GM21576 (cell line): ENCODE measurements at regions not wholly inside any gene's neighbourhood (a gene's known extent, or its start where the extent isn't known, plus 50 kb on each side); places are given as distances from the start of the nearest gene placed in this dataset.
"Not testable (repeated sequence)": the region's sequence is repeated elsewhere in the genome, so short reads cannot be mapped to it uniquely, and the experiment has no call there.

Experiments
- ATAC-seq: cut with Tn5 transposase; IDR thresholded peaks from one replicate; pipeline ENCODE4 v1.9.1; 2021; ENCODE audit warnings: mild to moderate bottlenecking, moderate library complexity; ENCODE audit not compliant: unreplicated experiment

GRCh38 chr7:69184339-69184738 lies 413.9 kb upstream of the AUTS2 start:
- no peak for ATAC-seq

DNA sequence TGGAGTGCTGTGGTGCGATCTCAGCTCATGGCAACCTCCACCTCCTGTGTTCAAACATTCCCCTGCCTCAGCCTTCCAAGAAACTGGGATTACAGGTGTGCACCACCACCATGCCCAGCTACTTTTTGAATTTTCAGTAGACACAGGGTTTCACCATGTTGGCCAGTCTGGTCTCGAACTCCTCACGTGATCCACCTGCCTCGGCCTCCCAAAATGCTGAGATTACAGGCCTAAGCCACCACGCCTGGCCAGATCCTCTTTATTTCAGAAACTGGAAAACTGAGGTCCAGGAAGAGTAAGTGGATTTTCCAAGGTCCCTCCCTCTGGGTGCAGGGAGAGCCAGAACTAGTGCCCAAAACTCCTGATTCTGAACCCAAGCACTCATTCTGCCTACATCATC lies 413.1 kb upstream of the AUTS2 start:
- ATAC-seq, result no peak

- no peak for ATAC-seq
Observed at GRCh38 chr7:69186974-69187373, 411.3 kb upstream of the AUTS2 start.

- no peak for ATAC-seq
Observed at GRCh38 chr7:69187824-69188333, 410.4 kb upstream of the AUTS2 start.

DNA sequence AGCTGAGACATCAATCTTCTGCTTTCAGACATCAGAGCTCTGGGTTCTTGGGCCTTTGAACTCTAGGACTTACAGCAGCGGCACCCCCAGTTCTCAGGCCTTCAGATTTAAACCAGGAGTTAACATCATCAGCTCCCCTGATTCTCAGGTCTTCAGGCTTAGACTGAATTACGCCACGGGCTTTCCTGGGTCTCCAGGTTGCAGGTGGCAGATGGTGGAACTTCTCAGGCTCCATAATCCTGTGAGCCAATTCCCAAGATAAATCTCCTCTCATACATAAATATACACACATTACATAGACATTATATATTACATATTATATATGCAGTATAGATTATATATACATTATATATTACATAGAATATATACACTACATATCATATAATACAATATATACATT lies 408.9 kb upstream of the AUTS2 start:
- no peak for ATAC-seq

- no peak for ATAC-seq
Observed at GRCh38 chr7:69190025-69190424, 408.2 kb upstream of the AUTS2 start.

- no peak for ATAC-seq
Observed at GRCh38 chr7:69190763-69191162, 407.5 kb upstream of the AUTS2 start.

DNA sequence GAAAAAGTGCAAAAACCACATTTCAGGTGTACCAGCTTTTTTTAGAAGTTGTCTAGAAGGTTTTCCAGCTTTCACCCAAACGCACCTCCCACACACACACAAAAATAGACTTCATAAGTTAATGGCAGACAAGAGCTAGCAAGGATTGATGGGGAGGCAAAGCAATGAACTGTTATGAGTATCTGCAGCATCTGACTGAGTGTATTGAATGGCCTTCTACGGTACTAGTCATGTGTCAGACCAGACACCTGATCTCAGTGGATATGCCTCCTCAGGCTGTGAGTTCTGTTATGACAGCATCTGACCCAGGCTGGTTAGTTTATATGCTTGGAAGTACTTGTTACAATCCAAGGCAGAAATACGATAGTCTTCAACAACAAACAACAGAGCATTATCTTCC lies 406.1 kb upstream of the AUTS2 start:
- no peak for ATAC-seq

DNA sequence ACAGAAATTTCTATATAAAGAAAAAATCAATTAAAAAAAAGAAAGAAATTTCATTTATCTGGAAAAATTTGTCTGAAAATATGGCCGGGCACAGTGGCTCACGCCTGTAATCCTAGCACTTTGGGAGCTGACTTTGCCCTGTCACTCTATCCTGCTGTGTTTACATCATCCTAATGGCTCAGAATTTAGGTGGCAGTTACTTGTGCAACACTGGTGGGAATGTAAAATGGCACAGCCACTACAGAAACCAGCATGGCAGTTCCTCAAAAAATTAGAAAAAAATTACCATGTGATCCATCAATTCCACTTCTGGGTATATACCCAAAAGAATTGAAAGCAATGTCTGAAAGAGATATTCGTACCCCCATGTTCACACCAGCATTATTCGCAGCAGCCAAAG lies 405.2 kb upstream of the AUTS2 start:
- ATAC-seq, result no peak

- ATAC-seq, result no peak
Observed at GRCh38 chr7:69196593-69196992, 401.7 kb upstream of the AUTS2 start.

GRCh38 chr7:69198250-69198649 lies 400.0 kb upstream of the AUTS2 start:
- ATAC-seq, result no peak

DNA sequence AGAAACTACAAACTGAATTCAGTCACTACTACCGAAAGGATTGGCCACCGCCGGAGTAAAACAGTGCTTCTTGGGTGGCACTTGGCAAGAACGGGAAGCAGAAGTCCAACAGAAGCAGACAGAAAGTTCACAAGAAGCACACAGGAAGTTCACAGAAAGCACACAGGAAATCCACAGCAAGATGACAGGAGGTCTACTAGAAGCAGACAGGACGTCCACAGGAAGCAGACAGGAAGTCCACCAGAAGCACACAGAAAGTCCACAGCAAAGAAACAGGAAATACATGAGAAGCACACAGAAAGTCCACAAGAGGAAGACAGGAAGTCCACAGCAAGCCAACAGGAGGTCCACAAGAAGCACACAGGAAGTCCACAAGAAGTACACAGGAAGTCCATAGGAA lies 399.2 kb upstream of the AUTS2 start:
- no peak for ATAC-seq

DNA sequence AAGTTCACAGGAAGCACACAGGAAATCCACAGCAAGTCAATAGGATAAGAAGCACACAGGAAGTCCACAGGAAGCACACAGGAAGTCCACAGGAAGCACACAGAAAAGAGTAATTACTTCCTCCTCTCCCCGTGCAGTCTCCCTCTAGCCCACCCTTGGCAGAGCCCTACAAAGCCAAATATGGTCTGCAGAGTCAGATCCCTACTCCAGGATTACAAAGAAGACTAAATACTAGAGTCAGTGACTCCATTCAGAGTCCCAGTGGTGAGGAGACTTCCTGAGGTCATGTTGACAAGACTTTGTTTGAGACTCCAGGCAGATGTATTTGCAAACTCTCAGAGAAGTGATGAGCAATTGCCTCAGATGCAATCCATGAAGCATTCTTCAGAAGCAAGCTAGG lies 398.6 kb upstream of the AUTS2 start:
- no peak for ATAC-seq

DNA sequence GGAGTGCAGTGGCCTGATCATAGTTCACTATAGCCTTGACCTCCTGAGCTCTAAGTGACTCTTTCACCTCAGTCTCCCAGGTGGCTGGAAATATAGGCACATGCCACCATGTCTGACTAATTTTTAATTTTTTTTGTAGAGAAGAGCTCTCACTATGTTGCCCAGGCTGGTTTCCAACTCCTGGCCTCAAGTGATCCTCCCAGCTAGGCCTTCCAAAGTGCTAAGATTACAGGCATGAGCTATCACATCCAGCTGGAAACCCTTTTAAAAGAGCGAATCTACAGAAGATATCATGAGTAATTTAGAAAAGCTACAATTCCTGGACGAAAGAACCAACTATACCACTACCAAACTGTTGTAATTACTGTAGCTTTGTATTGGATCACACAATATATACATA lies 394.4 kb upstream of the AUTS2 start:
- no peak for ATAC-seq

GRCh38 chr7:69204943-69205342 lies 393.3 kb upstream of the AUTS2 start:
- ATAC-seq, result no peak

GRCh38 chr7:69205581-69205980 lies 392.7 kb upstream of the AUTS2 start:
- no peak for ATAC-seq

- ATAC-seq, result no peak
Observed at GRCh38 chr7:69208276-69208675, 390.0 kb upstream of the AUTS2 start.

GRCh38 chr7:69208848-69209247 lies 389.4 kb upstream of the AUTS2 start:
- ATAC-seq, result peak; percentile 93

GRCh38 chr7:69211336-69211735 lies 386.9 kb upstream of the AUTS2 start:
- no peak for ATAC-seq

DNA sequence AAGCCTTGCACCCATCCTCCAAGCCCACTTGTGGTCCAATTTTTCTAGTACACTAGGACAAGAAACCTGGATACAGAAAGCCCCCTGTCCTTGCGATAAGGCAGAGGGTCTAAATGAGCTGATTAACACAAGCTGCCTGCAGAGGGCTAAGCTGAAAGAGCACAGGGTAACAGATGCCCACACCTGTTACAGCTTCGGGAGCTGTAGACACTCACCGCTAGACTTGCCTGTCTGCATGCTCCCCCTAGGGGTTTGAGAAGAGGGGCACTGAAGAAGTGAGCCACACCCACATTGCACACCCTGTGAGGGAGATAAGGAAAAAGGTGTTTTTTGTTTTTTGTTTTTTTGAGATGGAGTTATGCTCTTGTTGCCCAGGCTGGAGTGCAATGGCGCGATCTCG lies 386.5 kb upstream of the AUTS2 start:
- no peak for ATAC-seq

- ATAC-seq, result no peak
Observed at GRCh38 chr7:69213878-69214277, 384.4 kb upstream of the AUTS2 start.

DNA sequence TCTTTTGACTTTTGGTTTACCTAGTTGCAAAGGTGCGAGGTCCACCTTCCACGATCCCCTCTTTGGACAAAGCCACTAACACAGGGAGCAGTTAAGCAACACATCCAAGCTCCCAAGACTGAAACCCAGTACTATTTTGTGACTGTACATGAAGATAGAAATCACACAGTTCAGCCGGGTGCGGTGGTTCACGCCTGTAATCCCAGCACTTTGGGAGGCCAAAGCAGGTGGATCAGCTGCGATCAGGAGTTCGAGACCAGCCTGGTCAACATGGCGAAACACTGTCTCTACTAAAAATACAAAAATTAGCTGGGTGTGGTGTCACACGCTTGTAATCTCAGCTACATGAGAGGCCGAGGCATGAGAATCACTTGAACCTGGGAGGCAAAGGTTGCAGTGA lies 382.8 kb upstream of the AUTS2 start:
- ATAC-seq, result not testable (repeated sequence)

DNA sequence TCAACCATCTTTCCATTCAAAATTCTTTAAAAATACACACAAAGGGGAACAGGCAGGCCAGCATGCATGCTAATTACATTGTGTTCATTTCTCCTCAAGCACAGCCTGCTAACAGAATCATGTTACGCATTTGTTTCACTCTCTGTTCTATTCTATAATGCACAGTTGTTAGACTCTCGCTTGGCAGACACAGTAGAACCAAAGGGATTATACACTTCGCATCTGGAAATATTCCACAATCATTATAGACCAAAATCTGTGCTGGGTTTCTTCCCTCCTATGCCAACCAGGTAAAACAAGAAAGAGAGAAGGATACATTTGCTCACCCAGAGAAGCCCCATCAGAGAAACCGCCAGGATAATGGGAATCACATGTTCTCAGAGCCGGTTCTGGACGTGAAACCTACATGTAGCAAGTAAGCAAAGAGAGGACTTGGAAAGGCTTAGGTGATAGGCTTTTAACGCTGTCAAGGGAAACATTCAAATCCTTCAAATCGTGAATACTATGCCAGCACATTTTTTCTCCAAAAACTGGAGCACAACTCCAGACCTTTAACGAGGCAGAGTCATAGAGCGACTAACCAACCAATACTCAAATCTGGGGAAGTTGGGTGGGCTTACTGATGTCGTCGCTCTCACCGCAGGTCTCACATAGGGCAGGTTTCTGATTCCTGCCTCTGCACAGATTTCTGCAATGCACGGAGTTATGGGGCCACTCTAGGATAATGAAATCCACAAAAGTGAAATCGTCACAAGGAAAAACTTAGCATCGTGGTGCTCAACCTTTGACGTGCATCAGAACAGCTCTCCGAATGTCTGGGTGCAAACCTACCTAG lies 380.5 kb upstream of the AUTS2 start:
- no peak for ATAC-seq
